Mucosa of gallbladder (tissue), 1 donor: ENCODE measurements at regions not wholly inside any gene's neighbourhood (a gene's known extent, or its start where the extent isn't known, plus 50 kb on each side); places are given as distances from the start of the nearest gene placed in this dataset.
"Not testable (repeated sequence)": the region's sequence is repeated elsewhere in the genome, so short reads cannot be mapped to it uniquely, and the experiment has no call there.

Source experiments
- DNase-seq: peaks from one replicate; pipeline ENCODE4 v3.0.0-alpha.2; 2020; ENCODE audit warnings: low spot score
- donor health status: DM: no; HTN: no; CAD: no.

DNA sequence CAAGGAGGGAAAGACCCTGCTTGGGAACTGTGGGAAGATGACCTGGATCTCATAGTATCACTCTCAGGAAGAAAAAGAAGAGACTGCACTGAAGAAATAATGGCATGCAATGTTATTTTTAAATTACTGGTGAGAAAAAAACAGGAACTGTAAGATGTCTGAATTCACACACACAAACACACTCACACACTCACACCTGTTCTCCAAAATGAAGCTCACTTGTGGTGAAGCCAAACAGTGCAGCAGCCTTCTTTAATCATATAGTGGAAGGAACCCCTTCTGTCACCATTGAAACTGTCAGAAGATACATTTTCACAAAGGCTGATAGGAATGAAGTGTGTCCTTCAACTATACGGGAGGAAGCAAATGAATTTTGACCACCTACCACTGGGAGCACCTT, 156.5 kb upstream of the GHITM start:
- DNase-seq, result no peak

DNA sequence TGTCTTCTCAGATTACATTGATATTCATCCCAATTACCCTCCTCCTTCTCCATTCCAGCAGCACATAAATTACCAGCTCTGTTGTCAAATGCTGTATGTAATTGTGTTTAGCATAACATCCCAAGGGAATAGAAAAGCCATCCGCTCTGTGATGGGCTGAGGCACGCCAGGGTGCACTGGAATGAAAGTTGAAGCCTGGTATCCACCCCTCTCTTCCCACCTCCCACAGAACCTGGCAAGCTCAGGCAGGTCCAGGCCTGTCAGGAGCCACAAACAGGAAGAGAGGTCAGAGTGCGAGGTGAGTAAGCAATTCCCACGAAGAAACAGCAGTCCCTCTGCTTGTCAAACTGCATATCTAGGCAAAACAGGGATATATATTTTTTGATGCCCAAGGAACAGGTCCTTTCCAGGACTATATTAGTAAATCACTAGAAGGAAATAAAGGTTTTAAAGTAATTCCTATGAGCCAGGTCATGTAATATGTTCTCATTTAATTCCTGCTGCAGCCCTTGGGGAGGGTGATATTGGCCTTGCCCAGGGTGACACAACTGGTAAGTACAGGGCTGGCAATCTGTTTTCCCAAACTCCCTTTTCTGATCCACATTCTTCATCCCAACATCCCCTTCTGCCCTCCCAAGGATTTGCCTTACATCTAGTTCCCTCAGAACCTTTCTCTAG, 155.6 kb upstream of the GHITM start:
- no peak for DNase-seq

DNA sequence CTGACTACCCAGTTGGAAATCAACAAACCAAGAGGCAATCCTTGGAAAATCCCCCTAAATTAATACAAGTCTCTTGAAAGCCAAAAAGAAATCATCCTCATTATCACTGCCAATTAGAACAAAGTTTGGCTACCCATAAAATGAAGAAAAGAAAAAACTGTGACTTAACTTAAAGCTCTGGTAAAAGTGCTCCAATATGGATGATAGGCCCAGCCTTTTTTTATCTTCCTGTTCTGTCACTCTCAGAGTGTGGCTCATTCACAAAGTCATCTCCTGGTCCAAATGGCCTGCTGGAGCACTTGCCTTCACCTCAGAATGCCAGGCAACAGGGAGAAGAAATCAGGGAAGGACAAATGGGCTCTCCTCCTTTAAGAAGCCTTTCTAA, 155.1 kb upstream of the GHITM start:
- DNase-seq, result no peak

DNA sequence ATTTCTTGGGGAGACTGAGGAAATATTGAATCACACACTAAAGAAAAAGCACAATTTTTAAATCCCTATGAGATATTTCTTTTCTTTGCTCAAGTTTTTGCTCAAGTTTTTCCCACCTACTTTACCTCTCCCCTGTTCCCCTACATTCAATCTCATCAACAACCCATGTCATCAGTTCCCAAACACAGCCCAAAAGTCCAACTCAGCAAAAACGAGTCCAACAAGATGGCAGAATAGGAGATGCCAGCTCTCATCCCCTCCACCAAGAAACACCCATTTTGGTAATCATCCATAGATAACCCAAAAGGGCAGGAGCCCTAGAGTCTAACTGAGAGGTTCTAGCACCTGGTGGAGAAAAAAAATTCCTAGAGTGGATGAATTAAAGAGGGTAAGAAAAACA, 152.5 kb upstream of the GHITM start:
- no peak for DNase-seq

DNA sequence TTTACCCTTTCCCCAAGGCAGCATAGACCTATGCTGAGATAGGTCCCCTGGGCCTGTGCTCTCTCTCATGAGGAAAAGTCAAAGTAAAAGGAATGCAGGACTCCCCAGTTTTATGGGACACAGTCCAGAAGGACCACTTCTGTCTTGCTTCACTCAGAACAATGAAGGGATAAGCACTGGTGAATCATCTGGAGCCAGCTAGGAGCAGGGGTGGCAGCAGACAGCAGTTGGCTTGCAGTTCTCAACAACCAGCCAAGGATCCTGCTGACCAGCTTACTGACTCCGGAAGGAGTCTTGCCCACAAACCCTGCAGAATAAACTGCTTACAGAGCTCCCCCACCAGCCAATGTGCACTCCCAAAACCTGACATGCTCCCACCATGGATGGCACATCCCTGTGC, 152.1 kb upstream of the GHITM start:
- DNase-seq, result no peak

DNA sequence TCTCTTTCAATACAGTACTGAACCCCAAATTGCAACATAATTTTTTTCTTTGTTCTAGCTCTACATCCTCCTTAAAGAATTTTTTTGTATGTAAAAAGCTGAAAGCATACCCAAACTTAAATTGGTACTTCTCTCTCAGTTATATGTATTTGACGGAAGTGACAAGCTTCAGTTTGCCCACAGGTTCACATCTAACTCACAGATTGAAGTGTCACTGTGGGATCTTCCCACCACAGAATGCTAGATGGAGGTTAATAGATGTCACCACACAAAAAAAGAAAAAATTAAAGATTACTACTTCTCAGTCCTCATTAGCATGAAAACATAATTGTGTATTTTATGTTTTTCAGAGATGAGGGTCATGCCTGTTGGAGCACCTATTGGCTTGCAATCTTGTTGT, 150.9 kb upstream of the GHITM start:
- no peak for DNase-seq

DNA sequence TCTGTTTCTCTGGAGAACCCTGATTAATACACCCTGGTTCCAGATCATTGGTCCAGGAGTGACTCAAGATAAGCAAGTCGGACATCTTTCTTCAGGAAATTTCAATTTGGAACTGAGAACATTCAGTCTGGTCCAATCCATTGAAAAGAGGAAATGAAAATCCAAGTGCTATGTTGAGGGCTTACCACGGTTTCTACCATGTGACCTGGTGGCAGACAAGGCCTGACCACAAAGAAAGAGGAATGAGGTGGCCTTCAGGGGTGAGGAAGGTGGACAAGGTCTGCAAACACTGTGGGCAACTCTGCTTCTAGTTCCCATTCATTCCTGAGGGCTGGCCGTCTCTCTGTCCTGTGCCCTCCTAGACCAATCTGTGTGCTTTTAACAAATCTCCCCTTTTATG, 149.2 kb upstream of the GHITM start:
- no peak for DNase-seq

DNA sequence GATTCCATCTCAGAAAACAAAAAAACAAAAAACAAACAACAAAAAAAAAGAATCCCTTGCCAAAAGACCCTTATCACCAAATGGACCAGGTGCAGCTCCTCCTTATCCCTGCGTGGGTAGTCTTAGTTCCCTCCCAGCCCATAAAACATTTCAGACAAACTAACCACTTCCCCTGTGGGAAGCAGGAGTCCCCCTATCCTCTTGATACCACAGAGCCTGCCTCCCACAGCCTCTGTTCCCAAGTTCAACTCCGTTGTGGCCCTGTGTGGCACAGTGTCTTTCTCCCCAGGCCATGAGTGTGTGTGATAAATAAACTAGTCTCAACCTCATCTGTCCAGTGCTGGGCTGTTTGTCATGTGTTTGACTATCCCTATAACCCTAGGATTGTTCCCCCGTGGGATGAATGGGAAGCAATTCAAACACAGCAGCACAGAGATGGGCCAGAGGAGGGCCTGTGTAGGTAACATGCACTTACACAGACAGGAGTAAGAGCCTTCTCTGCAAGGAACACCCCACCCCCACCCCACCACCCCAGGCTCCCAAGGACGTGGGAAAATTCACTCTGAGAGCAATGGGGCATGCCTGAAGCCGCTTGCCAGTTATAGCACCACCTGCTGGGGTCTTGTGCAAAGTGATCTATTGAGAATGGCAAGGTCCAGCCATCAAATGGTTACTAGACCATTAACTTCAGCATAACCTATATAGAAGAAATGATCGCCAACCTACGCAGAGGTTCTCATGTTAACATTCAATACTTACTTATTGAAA, 147.1 kb upstream of the GHITM start:
- no peak for DNase-seq

DNA sequence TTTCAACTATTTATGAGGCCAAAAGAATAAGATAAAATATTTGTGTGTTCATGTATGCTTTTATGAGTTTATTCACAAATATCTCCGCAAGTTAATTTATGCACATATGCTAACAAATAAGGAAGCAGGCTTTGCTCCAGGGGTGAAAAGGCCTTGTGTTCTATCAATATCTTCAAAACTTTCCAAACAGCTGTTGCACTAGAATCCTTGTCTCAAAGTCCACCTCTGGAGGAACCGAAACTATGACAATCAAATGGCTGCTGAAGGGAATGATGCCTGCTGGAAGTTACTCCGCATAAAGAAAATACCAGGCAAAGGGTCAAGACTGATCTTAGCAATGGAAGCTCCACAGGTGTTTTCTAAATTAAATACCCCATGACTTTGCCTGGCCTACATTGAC, 145.0 kb upstream of the GHITM start:
- no peak for DNase-seq

DNA sequence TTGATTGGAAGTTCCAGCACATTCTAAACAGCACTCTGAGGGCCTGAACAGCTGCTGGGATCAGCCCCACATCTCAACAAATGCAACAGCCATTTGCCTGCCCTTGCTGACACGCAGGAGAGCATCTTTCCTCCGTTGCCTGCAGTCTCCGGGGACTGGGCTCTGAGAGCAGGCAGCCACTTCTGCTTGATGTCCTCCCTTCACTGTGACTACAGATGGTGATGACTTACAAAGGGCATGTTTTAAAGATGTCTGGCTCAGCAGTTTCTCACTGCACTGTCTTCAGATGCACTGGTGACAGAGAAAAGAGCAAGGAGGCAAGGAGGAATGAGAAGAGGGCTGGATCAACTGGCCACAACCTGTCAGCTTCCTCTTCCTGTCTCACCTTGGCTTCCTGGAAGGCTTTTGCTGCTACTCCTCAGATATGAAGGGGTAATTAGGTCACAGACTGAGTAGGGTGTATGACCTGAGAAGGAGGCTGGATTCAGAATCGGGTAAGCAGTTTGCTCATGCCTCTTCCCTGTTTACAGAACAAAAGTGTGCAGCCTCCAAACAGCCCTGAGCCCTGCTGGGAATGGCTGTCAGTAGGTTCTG, 143.5 kb upstream of the GHITM start:
- no peak for DNase-seq

GRCh38 chr10:84004221-84004620, 135.1 kb upstream of the GHITM start:
- no peak for DNase-seq

DNA sequence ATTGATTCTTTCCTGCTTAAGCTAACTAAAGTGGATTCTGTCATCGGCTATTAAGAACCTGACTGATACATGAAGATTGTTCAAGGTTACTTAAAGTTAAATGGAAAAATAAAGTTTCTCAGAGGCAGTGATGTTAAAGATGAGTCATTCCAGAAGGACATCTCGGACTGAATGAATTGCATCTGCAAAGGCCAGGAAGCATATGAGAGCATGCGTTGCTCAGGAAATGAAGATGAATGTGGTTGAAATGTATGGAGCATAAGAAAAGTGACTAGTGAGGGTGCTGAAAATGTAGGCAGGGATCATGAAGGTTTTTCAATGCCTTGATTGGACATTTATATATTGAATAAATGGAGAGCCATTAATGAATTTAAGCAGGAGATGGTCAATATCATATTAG, 133.9 kb upstream of the GHITM start:
- no peak for DNase-seq

- no peak for DNase-seq
Observed at GRCh38 chr10:84007482-84007881, 131.8 kb upstream of the GHITM start.

DNA sequence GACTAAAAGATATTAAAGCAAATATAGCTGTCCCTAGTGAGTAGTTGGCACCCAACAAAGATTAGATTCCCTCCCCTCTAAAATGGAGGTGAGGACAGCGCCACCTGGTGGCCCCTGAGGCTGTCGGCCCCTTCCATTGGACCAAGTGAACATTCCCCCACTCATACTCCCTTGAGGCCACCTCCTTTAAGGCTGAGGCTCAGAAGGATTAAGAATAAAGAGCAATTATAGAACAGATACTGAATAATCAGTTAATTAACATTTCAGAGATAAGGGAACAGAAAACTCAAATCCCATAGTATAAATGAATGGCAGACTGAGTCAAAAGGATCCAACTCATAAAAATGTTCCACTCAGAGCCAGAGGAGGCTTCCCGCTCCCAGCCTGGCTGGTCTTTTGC, 130.4 kb upstream of the GHITM start:
- no peak for DNase-seq

GRCh38 chr10:84012431-84012830, 126.9 kb upstream of the GHITM start:
- no peak for DNase-seq

DNA sequence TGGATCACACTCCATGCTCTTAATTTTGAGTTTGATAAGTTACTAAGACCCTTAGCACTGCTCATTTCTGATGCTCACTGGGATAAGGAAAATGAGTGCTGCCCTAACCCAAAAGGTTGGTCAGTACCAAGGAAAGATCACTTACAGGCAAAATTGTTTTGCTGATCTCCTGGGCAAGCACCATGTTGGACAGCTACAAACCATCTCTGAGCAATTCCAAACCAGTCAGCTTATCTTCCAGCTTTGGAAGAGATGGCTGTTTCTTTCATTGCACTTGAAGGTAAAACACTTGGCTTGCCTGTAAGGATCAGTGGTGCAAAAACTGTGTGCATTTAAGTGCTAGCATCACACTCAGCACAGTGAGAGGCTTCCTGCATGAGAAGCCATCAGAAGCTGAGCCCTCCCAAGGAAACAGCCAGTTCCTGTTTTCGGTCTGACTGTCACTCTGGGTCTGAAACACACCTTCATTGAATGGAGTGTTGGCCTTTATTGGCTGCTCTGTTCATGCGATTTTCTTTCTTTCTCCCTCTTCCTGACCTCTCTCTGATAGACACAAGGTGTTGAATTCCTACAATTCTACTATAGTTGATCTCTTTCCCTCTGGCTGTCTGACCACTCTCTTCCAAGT, 126.4 kb upstream of the GHITM start:
- no peak for DNase-seq

GRCh38 chr10:84015877-84016595, 123.3 kb upstream of the GHITM start:
- no peak for DNase-seq

- no peak for DNase-seq
Observed at GRCh38 chr10:84018826-84019225, 120.5 kb upstream of the GHITM start.

GRCh38 chr10:84019854-84020458, 119.4 kb upstream of the GHITM start:
- DNase-seq, result not testable (repeated sequence)

DNA sequence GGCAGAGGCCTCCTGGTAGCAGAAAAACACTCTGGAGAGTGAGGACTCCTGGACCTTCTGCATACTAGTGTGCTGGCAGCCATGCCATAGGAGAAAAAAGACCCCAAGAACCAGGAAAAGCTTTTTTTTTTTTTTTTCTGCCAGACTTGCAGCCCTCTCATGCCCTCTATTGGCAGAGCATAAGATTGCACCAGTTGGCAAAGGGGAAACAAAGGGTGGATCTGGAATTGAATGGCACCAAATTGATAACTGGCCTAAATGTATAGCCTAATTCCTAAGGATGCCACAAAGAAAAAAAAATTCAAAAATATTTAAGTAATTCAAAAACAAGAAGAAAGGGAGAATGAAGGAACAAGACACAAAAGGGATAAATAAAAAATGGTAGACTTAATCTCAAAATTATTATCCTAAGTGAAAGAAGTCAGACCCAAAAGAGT, 112.5 kb upstream of the GHITM start:
- DNase-seq, result no peak

GRCh38 chr10:84029840-84030239, 109.5 kb upstream of the GHITM start:
- no peak for DNase-seq

DNA sequence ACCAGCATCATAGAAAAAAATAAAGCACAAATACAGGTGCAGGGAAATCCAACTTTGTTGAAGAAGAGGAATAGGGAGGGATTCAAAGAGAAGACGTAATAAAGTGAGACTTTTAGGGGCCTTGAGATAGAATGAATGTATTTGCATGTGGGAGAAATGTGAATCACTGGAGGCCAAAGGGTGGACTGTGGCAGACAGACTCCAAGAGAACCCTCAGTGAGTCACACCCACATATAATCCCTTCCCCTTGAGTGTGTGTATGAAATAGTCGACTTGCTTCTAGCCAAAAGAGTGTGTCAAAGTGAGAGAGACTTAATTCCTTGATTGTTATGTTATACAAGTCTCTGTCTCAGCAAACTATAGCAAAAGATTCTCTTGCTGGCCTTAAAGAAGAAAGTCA, 101.3 kb upstream of the GHITM start:
- no peak for DNase-seq
